ENCODE measurements at regions not wholly inside any gene's neighbourhood (a gene's known extent, or its start where the extent isn't known, plus 50 kb on each side); places are given as distances from the start of the nearest gene placed in this dataset.

DNA sequence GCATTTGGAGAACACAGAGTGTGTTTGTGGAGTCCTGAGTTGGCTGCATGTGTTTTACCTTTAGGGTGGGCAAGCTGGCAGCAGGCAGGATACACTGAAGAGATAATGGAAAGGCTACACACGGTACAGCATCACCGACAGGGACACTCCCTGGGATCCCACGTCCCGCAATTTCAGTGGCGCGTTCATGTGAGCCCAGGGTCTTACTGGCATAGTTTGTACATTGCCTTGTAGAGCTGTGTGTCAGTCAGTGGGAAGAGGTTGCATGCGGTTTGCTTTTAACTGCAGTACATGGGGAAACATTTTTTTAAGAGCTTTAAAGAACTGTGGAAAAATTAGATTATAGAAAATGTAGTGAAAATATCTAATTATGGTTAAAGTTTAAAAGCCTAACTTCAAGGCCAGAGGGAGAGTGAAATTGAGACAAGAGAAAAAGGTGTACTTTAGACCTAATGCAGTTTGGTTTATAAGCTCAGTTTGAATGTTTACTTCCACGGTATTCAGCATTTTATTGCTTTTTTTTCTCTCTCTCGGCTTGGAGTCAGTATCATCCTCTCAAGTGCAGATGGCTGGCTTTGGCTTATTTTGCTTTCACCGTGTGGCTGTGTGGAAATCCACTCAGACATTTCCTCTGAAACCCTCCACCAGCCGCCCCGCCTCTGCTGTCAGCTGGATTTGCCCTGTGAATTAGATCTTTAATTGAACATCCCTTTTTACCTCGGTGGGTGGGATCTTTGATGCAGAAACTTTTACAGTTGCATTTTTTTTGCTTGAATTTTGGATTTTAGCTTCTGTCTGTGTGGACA, 364.2 kb upstream of the COBL start:
- TF ChIP-seq, protein P1, sequence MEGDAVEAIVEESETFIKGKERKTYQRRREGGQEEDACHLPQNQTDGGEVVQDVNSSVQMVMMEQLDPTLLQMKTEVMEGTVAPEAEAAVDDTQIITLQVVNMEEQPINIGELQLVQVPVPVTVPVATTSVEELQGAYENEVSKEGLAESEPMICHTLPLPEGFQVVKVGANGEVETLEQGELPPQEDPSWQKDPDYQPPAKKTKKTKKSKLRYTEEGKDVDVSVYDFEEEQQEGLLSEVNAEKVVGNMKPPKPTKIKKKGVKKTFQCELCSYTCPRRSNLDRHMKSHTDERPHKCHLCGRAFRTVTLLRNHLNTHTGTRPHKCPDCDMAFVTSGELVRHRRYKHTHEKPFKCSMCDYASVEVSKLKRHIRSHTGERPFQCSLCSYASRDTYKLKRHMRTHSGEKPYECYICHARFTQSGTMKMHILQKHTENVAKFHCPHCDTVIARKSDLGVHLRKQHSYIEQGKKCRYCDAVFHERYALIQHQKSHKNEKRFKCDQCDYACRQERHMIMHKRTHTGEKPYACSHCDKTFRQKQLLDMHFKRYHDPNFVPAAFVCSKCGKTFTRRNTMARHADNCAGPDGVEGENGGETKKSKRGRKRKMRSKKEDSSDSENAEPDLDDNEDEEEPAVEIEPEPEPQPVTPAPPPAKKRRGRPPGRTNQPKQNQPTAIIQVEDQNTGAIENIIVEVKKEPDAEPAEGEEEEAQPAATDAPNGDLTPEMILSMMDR (IDR thresholded peaks at IDR 0.05; ENCODE audit: insufficient read depth, low read depth, low read length) = no peak
- no peak for TF ChIP-seq EZH2 (IDR thresholded peaks at IDR 0.05; ENCODE audit: insufficient read depth, low read length)

Data from astrocyte (in vitro differentiated cells and primary cell).